Non-pigmented ciliary epithelial cell (primary cell): ENCODE measurements at regions not wholly inside any gene's neighbourhood (a gene's known extent, or its start where the extent isn't known, plus 50 kb on each side); places are given as distances from the start of the nearest gene placed in this dataset.
"Not testable (repeated sequence)": the region's sequence is repeated elsewhere in the genome, so short reads cannot be mapped to it uniquely, and the experiment has no call there.

ENCODE experiments used
- DNase-seq: peaks from one replicate; pipeline ENCODE4 v3.0.0-alpha.2; 2010; ENCODE audit warnings: low read depth

DNA sequence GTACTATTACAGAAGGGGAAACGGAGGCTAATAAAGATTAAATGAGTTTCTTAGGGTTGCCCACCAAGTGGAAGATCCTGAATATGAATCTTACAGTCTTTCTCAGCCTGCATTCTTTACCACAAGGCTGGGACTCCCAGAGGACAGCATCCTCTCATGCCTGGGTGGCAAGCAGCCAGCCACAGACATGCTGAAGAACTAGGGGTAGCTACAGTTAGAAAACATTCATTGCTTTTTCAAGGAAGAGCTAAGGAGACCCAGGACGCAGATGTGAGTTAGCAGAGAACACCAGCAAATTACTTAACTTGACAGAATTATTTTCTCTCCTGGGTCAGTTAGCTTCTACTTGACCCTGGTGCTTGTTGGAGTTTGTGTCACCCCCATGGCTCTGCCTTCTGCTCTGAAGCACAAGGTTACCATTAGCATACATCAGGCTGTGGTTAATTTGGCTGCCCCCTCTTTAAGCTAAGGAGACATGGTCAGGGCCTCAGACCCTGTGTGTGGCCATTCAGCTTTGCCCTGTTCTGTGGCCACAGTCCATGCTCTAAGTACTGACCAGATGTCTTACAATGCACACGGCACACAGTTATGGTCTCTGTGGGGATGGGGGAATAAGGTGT, 132.3 kb upstream of the TNP1 start:
- DNase-seq = no peak

DNA sequence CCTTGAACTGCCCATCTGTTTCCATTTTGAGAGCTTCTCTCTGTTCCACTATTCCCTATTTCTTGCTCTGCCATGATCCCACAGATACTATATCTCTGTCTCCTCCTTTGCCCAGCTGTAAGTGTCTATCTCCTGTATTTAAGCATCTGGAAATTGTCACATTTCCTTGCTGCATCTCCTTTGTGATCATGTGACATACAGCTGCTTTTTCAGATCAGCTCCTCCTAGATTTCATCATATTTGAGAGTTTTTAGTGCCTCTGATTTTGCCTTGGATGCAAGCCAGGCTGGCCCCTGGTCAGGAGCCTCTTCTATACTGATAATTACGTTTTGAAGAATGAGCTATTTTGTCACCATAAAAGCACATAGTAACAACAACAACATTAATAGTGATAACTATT, 131.7 kb upstream of the TNP1 start:
- no peak for DNase-seq

DNA sequence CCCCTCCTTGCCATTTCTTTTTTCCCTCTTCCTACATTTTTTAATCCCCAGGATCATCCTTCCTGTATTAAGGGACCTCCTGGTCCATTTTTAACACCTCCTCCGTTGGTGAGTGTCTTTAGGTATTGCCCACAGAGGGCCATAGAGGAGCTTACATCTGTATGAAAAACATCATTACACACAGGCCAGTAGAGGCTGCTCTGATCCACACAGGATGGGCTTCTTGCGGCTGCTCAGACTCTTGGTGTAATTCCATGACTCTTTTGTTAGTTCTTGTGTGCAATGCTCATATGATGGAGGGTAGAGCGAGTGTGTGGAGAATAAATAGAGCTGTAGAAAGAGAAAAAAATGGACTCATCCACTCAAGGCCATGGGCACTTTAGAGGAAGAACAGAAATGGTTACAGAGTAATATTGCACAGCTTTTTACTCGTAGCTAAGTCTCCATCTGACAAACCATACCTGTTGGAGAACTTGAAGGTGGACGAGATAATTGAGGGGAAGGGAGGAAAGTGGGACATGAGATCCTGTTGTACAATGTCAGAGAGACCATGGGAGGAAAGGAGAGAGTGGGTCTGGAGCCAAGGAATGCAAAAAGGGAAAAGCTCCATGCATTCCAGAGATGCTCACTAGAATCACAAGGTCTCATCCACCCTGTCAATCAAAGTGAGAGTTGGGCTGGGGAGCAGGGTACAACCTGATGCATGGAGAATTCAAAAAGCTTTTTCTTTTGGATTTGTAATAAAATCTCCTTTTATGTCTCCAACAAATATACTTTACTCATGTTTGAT, 129.7 kb upstream of the TNP1 start:
- DNase-seq = no peak

DNA sequence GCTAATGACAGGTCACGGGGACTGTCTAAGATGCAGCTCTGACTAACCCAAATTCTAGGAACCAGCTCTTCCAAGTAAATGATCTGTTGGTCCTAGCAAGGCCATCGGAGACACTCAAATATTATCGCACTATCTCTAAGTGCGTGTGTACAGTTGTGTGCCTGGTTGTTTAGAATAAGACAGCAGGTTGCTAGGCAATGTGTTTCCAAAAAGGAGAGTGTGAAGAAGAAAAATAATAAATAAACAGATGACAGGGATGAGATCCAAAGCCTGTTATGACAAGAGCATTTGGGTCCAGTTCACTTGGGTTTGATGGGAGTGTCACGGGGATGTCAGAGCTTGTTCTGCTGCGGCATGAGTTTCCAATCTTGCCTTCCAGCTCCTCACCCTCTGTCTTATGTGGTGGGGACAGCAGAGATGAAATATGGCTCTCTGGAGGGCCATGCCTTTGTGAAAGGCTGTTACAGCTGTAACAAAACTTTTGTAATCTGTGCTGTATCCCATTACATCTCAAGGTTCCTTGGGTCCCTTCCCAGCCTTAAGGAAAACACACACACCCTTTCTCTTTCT, 127.5 kb upstream of the TNP1 start:
- DNase-seq = no peak

DNA sequence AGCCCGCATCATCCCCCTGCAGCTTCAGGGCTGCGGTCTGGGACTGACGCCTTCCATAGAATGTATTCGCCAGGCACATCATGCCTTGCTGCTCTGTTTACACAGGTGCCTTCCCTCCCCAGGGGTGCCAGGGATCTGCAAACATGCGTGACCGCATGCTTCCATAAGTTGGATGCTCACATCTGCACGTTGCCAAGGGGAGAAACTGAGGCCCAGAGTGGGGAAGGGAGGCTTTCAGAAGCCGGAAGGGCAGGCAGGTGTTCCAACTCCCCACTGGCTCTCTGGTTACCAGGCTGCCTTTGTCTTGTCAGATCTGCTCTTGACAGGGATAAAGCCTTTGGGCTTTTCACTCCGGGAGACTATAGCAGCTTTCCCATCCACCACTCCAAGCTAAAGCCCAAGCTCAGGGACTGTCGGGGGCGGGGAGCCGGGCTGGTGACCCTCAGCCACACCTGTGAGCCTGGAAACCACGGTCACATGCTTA, 125.8 kb upstream of the TNP1 start:
- DNase-seq = no peak

DNA sequence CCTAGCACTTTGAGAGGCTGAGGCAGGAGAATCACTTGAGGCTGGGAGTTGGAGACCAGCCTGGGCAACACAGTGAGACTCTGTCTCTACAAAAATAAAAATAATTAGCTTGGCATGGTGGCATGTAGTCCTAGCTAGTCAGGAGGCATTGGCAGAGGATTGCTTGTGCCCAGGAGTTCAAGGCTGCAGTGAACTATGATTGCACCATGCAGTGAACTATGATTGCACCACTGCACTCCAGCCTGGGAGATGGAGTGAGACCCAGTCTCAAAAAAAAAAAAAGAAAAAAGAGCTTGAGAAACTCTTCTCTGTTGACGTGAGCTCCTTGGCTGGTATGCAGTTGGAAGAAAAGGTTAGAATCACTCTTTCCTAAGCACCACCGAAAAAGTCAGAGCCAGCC, 125.1 kb upstream of the TNP1 start:
- DNase-seq = no peak

DNA sequence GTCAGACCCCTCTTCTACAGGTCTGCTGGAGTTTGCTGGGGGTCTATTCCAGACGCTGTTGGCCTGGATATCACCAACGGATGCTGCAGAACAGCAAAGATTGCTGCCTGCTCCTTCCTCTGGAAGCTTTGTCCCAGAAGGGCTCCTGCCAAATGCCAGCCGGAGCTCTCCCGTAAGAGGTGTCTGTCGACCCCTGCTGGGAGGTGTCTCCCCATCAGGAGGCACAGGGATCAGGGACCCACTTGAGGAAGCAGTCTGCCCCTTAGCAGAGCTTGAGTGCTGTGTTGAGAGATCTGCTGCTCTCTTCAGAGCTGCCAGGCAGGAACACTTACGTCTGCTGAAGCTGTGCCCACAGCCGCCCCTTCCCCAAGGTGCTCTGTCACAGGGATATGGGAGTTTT, 122.1 kb upstream of the TNP1 start:
- DNase-seq = not testable (repeated sequence)

DNA sequence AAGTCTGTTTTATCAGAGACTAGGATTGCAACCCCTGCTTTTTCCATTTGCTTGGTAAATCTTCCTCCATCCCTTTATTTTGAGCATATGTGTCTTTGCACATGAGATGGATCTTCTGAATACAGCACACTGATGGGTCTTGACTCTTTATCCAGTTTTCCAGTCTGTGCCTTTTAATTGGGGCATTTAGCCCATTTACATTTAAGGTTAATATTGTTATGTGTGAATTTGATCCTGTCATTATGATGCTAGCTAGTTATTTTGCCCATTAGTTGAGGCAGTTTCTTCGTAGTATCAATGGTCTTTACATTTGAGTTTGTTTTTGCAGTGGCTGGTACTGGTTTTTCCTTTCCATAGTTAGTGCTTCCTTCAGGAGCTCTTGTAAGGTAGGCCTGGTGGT, 120.6 kb upstream of the TNP1 start:
- not testable (repeated sequence) for DNase-seq

DNA sequence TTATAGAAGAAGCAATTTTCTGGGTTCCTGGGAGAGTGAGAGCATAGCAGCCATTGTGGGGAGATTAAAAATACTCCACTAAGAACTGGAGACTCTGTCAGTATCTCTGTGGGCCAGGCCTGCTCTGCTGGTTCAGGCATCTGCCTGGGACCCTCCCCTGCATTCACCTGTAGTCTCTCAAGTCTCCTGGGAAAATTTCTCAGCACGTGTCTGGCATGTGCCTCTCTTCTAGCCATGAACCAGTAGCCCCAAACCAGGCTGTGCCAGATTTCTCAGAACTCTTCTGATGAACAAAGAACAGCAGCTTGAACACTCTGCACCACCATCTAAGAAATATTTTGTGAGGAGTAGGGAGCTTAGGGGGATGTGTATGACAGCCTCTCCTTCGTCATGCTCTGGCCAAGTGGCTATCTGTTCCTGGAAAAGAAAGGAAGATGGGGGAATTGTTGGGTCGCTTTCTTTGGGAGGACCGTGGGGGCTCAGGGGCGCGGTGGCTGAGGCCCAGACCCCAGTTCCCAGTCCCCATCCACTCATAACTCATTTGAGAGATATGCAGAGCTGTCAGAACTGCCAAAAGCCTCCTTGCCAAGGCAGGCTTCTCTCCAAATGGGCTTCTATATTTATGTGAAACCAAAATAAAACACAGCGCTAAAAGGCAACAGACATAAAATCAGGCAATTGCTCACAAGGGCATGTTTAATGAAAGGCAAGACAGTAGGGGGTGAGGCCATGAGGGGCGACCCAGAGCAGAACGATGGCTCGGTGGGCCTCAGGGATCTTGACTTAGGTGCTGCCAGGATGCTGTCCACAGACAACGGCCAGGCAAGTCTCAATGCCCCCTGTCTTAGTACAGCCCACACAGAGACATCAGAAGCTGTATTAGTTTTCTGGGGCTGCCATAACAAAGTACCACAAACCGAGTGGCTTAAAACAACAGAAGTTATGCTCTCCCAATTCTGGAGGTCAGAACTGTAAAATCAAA, 114.7 kb upstream of the TNP1 start:
- no peak for DNase-seq

DNA sequence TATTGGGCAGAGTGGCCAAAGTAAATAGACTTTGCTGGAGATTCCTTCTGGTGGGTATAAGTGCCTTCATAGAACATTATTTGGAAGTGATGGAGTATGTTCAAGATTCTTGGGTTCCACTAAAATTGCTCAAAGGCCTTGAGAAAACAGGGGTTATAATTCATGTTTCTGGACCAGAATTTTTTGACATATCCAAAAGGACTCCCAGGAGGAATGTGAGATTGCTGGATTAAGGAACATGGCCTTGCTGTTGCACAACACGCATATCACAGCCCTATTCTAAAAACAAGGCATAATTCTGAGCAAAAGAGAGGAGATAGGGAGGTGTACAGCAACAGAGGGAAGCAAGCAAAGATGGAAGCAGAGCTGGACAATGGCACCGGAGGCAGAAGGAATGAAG, 111.7 kb upstream of the TNP1 start:
- DNase-seq = no peak

DNA sequence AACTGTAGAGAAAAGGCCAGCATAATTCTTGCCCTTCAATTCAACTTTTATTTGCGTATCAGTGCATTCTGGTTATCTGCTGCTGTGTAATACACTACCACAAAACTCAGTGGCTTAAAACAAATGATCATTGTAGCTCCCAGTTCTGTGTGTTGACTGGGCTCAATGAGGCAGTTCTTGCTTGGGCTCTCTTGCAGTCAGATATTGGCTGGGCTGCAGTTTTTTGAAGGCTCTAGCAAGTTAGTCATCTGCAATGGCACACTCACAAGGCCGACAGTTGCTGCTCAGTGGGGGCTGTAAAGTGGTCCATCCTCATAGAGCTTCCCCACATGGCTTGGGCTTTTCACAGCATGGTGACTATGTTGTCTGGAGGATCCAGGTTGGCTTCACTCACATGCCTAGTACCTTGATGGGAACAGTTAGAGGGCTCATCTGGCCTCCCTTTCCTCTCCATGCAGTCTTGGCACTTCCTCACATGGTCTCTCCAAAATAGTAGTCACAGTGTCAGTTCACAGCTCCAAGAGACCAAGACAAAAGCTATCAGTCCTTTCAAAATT, 110.6 kb upstream of the TNP1 start:
- no peak for DNase-seq

DNA sequence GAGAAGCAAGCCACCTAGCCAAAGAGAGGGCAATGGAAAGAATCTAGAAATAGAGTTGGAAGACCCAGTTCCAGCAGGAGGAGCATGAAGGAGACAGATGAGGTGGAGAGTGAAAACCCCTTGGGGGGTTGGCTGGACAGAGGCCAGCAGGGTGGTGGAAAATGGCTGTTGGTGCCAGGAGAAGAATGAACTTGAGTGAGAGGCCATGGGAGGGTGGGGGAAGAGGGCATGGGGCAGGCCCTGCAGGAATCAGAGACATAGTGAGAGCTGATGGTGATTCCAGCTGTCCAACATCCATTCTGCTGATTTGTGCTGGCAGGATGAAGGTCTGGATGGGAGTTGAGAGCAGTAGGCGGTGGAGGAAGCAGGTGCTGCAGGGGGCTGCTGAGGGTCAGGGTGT, 108.0 kb upstream of the TNP1 start:
- DNase-seq = no peak

DNA sequence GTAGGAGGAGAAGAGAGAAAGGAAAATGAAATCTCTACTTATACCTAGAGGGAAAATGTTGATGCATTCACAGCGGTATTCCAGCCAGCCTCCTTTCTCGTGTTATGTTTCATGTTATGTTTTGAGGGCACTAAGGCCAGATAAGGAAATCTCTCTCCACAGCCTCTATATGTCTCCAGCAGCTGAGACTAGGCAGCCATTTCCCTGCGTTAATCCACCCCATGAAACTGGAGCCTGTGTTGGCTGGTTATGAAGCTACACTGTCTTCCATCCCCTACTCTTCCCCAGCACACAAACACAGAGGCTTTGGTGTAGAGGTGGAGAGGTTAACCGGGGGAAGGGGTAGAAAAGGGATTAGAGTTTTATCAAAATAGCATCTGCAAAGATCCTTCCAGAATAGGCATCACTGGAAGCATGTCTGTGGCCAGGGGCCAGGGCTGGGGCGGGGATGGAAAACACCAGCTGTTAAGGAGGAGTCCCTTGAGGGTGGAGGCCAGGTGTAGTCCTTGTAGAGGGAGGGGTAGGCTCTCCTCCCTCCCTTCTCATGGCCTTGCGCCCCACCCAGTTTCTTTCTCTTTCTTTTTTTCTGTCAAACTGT, 100.9 kb upstream of the TNP1 start:
- no peak for DNase-seq

DNA sequence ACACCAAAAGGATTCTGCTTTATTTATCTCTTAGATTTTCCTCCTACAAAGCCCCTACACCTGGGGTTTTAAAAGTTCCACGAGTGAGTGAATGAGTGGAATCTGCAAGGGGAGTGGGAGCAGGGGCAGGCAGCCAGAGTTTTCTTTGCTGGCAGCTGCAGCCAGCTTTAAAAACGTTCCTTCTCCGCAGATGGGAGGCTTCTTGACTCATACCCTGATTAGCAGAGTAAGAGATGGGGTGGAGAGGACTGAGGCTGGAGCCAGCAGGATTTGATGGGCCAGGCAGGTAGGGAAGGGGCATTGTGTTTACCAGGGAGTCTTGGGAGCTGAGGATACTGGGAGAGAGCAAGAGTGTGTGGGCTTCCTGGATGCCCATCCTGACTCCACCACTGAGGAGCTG, 99.6 kb upstream of the TNP1 start:
- DNase-seq = no peak

DNA sequence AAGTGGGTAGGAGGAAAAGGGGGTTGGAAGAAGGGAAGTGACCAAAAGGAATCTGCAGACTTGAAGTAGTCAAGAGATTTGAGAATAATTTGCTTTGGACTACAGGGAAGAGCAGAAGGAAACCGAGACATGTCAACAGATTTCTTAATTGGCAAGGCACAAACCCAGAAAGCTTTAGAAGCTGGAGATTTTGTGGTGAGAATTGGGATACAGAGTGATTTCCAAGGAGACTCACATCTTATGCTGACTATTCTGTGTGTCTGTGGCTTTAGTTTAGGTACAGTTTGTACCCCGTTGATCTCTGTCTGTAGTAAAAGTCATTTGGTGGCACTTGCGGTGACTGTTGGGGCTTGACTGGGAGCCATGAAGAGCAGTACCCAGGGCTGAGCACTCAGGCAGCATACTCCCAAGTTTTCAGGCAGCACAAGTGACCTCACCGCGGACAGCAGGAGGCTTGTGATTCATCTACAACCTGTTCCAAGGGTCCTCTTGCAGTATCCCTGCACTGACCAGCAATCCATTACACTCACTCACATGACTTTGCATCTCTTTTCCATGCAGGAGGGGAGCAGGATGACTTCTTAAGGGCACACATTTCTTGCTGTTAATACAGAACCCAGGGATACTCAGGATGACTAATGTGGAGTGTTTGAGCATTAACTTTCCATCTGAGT, 97.1 kb upstream of the TNP1 start:
- no peak for DNase-seq

DNA sequence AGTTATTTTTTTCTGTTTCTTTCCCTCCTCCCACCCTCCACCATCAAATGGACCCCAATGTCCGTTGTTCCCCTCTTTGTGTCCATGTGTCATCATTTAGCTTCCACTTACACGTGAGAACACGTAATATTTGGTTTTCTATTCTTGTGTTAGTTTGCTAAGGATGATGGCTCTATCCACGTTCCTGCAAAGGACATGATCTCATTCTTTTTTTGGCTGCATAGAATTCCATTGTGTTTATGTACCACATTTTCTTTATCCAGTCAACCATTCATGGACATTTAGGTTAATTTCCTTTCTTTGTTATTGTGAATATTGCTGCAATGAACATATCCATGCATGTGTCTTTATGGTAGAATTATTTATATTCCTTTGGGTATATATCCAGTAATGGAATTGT, 91.3 kb upstream of the TNP1 start:
- no peak for DNase-seq

DNA sequence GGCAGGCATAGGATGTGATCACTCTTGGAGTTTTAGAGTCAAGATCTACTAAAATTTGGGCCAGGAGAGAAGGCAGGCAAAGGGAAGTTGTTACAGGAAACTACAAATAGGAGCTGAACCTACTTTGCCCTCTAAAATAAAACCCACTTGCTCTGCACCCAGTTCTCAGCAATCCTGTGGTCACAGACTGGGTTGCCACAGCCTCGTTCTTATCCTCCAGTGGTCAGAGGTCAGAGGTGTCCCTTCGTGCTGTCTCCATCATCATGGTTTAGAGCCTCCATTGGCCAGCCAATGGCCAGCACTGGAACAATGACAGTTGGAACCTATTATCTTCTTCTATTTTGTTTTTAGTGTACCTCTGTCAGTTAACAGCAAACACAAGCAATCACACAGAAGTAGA, 90.7 kb upstream of the TNP1 start:
- DNase-seq = no peak

DNA sequence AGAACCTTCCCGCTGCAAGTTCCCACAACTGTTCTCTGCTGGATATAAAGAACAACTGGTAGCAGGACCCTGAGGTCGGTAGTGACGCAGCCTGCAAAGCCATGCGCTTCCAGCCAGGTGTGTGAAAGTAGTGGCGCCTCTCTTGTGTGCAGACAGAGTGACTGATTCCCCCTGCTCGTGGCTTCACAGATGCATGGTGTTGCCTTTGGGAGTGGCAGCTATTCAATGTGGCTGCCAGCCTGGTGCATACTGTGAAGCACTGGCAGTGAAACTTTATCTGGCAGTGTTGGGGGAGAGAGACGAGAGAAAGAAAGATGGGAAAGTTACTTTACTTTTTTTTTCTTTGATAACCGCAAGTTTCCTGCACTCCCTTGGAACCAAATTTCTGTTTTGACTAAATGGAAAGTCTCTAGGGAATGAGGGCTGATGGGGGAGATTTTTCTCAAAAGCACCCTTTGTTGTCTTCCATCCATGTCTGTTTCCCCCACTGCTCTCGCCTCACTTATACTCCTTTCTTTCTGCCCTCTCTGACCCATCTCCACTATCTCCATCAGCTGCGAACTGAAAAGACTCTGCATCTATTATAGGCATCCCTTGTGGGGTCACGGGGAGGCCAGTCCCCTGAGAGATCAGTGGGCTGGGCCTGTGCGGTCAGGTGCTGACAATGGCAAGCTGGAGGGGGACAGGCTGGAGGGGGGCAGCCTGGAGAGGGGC, 90.0 kb upstream of the TNP1 start:
- no peak for DNase-seq

DNA sequence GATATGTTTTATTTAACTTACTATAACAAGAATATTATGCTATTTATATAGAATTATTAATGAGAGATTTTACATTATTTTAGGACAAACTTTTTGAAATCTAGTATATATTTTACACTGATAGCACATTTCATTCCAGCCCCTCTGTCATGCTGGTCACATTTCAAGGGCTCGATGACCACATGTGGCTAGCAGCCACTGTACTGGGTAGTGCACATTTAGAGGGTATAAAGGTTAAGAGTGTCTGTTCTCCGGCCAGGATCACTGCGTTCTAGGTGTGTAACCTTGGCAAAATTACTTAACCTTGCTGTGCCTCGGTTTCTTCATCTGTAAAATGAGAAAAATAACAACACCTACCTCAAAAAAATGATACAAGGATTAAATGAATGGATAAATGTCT, 87.2 kb upstream of the TNP1 start:
- no peak for DNase-seq

DNA sequence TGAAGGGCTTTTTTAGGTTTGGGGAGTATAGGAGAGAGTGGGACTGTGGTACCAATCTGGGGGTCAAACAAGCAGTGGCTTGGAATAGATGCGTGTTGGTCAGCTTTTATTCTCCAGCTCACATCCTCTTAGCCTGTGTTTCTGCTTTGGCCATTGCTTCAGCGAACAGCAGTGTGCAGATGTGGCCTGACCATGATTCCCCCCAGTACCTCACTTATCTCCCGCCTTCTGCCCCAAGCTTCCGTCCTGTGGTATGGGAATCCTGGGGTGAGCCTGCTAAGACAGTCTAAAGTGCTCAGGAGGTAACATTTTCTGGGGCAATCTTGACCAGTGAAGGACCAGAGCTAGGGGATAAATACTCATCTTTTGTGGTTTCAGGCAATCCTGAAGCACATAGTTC, 84.9 kb upstream of the TNP1 start:
- no peak for DNase-seq
